Prostate gland (tissue), 2 donors: ENCODE measurements at regions not wholly inside any gene's neighbourhood (a gene's known extent, or its start where the extent isn't known, plus 50 kb on each side); places are given as distances from the start of the nearest gene placed in this dataset.

Experiments
- CTCF ChIP-seq, 4 experiments: fragments of 200-600 bp in 2 of 4; fragments of 450-650 bp in 2 of 4; sonication (generic) in 2 of 4; IDR thresholded peaks; 1 replicate in 3 of 4; 2 replicates in 1 of 4; pipeline ENCODE4 v1.5.1; 2016 to 2019; ENCODE audit warnings: antibody characterized with exemption in 4 of 4, mild to moderate bottlenecking in 2 of 4, moderate library complexity in 2 of 4
- POLR2A ChIP-seq: fragments of 450-650 bp; IDR thresholded peaks from one replicate; pipeline ENCODE4 v1.6.1; 2016; ENCODE audit warnings: antibody characterized with exemption, mild to moderate bottlenecking

DNA sequence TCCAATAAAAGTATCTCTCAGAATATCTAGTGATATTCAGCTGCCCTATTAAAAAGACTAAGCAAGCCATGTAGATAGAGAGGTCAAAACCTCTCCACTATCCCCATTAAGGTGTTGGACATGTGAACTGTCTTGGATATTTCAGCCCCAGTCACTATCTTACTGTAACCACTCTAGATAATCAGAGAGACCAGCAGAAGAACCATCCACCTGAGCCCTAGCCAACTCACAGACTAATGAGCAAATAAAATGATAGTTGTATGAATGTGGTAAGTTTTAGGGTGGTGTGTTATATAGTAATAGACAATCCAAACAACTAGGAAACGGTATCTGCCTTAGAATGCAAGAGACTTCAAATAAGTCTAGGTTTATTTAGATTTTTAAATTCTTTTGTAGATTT is 268.6 kb upstream of the KLF14 start:
- no peak for TF ChIP-seq CTCF (IDR thresholded peaks at IDR 0.05)
- no peak for TF ChIP-seq POLR2A
